Osteoblast (primary cell): ENCODE measurements at regions not wholly inside any gene's neighbourhood (a gene's known extent, or its start where the extent isn't known, plus 50 kb on each side); places are given as distances from the start of the nearest gene placed in this dataset.
"Not testable (repeated sequence)": the region's sequence is repeated elsewhere in the genome, so short reads cannot be mapped to it uniquely, and the experiment has no call there.

ENCODE experiments used
- DNase-seq: peaks from one replicate; pipeline ENCODE4 v3.0.0; 2011; ENCODE audit warnings: low spot score, mixed read lengths; ENCODE audit not compliant: insufficient read length; ENCODE audit errors: missing footprints
- H2AFZ ChIP-seq: 2 replicates; pipeline ENCODE4 v1.6.0; 2011; ENCODE audit warnings: mild to moderate bottlenecking, low read length
- H3K27ac ChIP-seq: 2 replicates; pipeline ENCODE4 v1.5.1; 2011; ENCODE audit warnings: mild to moderate bottlenecking, low read depth, low read length, moderate library complexity
- H3K27me3 ChIP-seq: 2 replicates; pipeline ENCODE4 v1.6.0; 2012; ENCODE audit warnings: mild to moderate bottlenecking, control low read depth, inconsistent platforms, low read length, moderate library complexity; ENCODE audit not compliant: insufficient read depth
- H3K36me3 ChIP-seq: 2 replicates; pipeline ENCODE4 v1.5.1; 2011; ENCODE audit warnings: mild to moderate bottlenecking, low read length, control low read depth, moderate library complexity; ENCODE audit not compliant: insufficient read depth
- H3K4me1 ChIP-seq: 2 replicates; pipeline ENCODE4 v1.5.1; 2011; ENCODE audit warnings: mild to moderate bottlenecking, low read length, control low read depth, moderate library complexity; ENCODE audit not compliant: insufficient read depth
- H3K4me2 ChIP-seq: 2 replicates; pipeline ENCODE4 v1.6.0; 2011; ENCODE audit warnings: mild to moderate bottlenecking, low read length; ENCODE audit not compliant: insufficient read depth
- H3K4me3 ChIP-seq: fragments of 200-600 bp; sonication (generic); 3 replicates; pipeline ENCODE4 v1.5.1; 2012; ENCODE audit warnings: mild to moderate bottlenecking, low read length, inconsistent platforms; ENCODE audit not compliant: insufficient read depth
- H3K79me2 ChIP-seq: 2 replicates; pipeline ENCODE4 v1.6.0; 2012; ENCODE audit warnings: mild to moderate bottlenecking, low read length, control low read depth, inconsistent platforms; ENCODE audit not compliant: insufficient read depth
- H3K9me3 ChIP-seq: 2 replicates; pipeline ENCODE4 v1.5.1; 2011; ENCODE audit warnings: low read depth, low read length, control low read depth
- H4K20me1 ChIP-seq: 2 replicates; pipeline ENCODE4 v1.6.0; 2012; ENCODE audit warnings: mild to moderate bottlenecking, low read length, control low read depth; ENCODE audit not compliant: insufficient read depth
- TF ChIP-seq, protein P1 (sequence below): IDR thresholded peaks from 2 replicates; pipeline ENCODE4 v1.5.1; 2011; ENCODE audit warnings: mild to moderate bottlenecking, low read depth, low read length, moderate library complexity; ENCODE audit errors: extremely low read depth

DNA sequence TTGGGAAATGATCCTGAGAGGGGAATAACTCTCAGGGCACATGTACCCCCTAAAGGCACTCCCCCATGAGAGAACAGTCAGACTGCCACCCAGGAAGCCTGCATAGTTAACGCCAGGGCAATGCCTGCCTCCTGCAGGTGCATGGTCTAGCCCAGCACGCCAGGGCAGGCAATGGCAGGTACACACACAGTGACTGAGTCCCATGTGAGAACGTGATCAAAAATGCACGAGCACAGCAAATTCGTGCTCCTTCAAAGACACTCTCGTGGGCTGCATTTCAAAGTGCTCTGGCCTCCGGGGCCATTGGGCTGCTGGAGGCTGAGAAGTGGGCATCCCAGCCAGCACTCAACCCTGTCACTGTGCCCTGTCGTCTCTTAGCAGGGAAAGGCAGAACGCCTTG, 79.7 kb downstream of the SHANK2 start:
- no peaks in the 10 kb centered on the region for H3K4me1 ChIP-seq
- TF ChIP-seq, protein P1, sequence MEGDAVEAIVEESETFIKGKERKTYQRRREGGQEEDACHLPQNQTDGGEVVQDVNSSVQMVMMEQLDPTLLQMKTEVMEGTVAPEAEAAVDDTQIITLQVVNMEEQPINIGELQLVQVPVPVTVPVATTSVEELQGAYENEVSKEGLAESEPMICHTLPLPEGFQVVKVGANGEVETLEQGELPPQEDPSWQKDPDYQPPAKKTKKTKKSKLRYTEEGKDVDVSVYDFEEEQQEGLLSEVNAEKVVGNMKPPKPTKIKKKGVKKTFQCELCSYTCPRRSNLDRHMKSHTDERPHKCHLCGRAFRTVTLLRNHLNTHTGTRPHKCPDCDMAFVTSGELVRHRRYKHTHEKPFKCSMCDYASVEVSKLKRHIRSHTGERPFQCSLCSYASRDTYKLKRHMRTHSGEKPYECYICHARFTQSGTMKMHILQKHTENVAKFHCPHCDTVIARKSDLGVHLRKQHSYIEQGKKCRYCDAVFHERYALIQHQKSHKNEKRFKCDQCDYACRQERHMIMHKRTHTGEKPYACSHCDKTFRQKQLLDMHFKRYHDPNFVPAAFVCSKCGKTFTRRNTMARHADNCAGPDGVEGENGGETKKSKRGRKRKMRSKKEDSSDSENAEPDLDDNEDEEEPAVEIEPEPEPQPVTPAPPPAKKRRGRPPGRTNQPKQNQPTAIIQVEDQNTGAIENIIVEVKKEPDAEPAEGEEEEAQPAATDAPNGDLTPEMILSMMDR = no peak
- DNase-seq = no peak
- no peak overlapping the region for H3K4me3 ChIP-seq
- peaks cover 2% of the 10 kb centered on the region for H3K9me3 ChIP-seq
- H3K36me3 ChIP-seq = no peaks in the 10 kb centered on the region
- H3K79me2 ChIP-seq = no peaks in the 10 kb centered on the region
- H3K27me3 ChIP-seq = peaks cover 3% of the 10 kb centered on the region
- H2AFZ ChIP-seq = no peak overlapping the region
- H4K20me1 ChIP-seq = no peaks in the 10 kb centered on the region
- no peak overlapping the region for H3K4me2 ChIP-seq
- H3K27ac ChIP-seq = no peak overlapping the region

- Histone ChIP-seq H3K4me2 (no peak overlapping the region), H3K4me1 (no peaks in the 10 kb centered on the region), H3K27me3 (peaks cover 3% of the 10 kb centered on the region), H2AFZ (no peak overlapping the region), H3K79me2 (no peaks in the 10 kb centered on the region), H3K27ac (no peak overlapping the region), H3K9me3 (no peaks in the 10 kb centered on the region), H3K36me3 (no peaks in the 10 kb centered on the region), H4K20me1 (no peaks in the 10 kb centered on the region), H3K4me3 (no peak overlapping the region)
- TF ChIP-seq, protein P1 = no peak
- DNase-seq = no peak
These were observed 80.8 kb downstream of the SHANK2 start for GRCh38 chr11:71171576-71171975.

- Histone ChIP-seq H3K36me3 (no peaks in the 10 kb centered on the region), H3K79me2 (no peaks in the 10 kb centered on the region), H3K9me3 (no peaks in the 10 kb centered on the region), H3K27ac (no peak overlapping the region), H3K4me1 (no peaks in the 10 kb centered on the region), H3K4me3 (no peak overlapping the region), H4K20me1 (no peaks in the 10 kb centered on the region), H3K4me2 (no peak overlapping the region), H2AFZ (no peak overlapping the region), H3K27me3 (peaks cover 3% of the 10 kb centered on the region)
- TF ChIP-seq, protein P1 = no peak
- no peak for DNase-seq
These were observed 81.6 kb downstream of the SHANK2 start for GRCh38 chr11:71170624-71171423.

GRCh38 chr11:71169313-71169712, 83.1 kb downstream of the SHANK2 start:
- H3K4me1 ChIP-seq = no peaks in the 10 kb centered on the region
- H3K4me2 ChIP-seq = no peak overlapping the region
- H3K79me2 ChIP-seq = no peaks in the 10 kb centered on the region
- TF ChIP-seq, protein P1 = no peak
- H4K20me1 ChIP-seq = no peaks in the 10 kb centered on the region
- H3K4me3 ChIP-seq = no peak overlapping the region
- no peak overlapping the region for H2AFZ ChIP-seq
- no peaks in the 10 kb centered on the region for H3K36me3 ChIP-seq
- H3K27me3 ChIP-seq = peaks cover 3% of the 10 kb centered on the region
- DNase-seq = no peak
- no peaks in the 10 kb centered on the region for H3K9me3 ChIP-seq
- no peak overlapping the region for H3K27ac ChIP-seq

DNA sequence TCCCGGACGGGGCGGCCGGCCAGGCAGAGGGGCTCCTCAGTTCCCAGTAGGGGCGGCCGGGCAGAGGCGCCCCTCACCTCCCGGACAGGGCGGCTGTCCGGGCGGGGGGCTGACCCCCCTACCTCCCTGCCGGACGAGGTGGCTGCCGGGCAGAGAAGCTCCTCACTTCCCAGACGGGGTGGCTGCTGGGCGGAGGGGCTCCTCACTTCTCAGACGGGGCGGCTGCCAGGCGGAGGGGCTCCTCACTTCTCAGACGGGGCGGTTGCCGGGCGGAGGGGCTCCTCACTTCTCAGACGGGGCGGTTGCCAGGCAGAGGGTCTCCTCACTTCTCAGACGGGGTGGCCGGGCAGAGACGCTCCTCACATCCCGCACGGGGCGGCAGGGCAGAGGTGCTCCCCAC, 84.6 kb downstream of the SHANK2 start:
- not testable (repeated sequence) for DNase-seq, H3K9me3 ChIP-seq, H3K27me3 ChIP-seq

More for the DNA sequence above, 84.6 kb downstream of the SHANK2 start:
- H3K27ac ChIP-seq, H3K4me2 ChIP-seq, H3K4me1 ChIP-seq, H4K20me1 ChIP-seq, H3K4me3 ChIP-seq, H3K79me2 ChIP-seq, H2AFZ ChIP-seq, H3K36me3 ChIP-seq: not testable (repeated sequence)
